GM18511 (cell line): ENCODE measurements at regions not wholly inside any gene's neighbourhood (a gene's known extent, or its start where the extent isn't known, plus 50 kb on each side); places are given as distances from the start of the nearest gene placed in this dataset.
"Not testable (repeated sequence)": the region's sequence is repeated elsewhere in the genome, so short reads cannot be mapped to it uniquely, and the experiment has no call there.

Experiments
- ATAC-seq: cut with Tn5 transposase; IDR thresholded peaks from one replicate; pipeline ENCODE4 v1.9.1; 2021; ENCODE audit warnings: mild to moderate bottlenecking, moderate library complexity; ENCODE audit not compliant: unreplicated experiment

- peak; percentile 83 for ATAC-seq
Observed at GRCh38 chr2:142585785-142586184, 291.7 kb upstream of the KYNU start.

- no peak for ATAC-seq
Observed at GRCh38 chr2:142582317-142582716, 295.1 kb upstream of the KYNU start.

DNA sequence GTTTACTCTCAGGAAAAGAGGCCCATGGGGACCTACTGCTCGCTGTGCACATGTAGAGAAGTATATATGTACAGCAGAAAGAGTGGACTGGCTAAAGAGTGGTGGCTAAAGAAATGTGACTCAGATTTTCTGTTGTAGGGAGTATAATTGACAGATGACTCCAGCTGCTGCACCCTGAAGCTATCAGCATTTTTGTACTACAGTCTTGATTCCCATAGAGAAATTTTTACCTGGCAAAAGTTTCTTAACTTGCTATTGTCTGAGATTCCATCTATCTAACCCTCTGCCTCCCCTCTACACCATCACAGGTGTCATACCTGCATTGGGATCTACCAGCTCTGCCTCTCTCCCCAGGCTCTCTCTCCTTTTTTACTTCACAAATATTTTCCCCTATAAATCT, 296.0 kb upstream of the KYNU start:
- no peak for ATAC-seq

DNA sequence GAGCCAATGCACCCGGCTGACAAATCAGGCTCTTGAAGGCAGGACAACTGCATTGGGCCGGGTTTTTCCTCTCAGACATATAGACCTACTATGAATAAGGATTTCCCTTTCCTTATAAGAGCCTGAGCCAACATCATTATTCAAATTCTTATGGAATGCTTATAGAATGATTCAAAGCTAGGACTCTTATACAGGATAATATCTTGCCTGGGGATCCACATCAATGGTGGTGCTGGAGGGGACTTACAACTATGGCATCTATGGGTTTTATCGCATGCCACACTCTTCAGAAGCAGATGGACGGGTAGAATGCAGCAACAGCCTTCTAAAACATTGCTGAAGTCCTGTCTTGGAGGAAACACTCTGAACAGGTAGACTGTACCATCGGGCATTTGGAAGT, 296.8 kb upstream of the KYNU start:
- ATAC-seq: no peak

DNA sequence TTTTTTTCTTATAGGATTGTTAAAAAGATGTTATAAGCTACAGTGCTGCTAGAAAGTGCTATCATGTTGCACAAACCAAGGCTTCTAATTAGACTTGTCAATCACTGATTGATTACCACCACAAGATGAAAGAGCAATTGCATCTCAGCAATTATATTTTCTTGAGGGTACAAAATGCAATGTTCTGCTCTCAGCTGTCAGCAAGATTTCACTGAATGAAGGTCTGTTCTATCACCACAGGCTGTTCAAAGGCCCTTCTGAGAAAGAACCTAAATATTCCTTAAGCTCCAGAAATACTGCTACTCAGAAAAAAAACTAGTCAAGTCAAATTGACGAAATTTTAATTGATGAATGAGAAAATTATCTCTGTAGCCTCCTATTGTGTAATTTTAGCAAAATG, 301.9 kb upstream of the KYNU start:
- no peak for ATAC-seq

DNA sequence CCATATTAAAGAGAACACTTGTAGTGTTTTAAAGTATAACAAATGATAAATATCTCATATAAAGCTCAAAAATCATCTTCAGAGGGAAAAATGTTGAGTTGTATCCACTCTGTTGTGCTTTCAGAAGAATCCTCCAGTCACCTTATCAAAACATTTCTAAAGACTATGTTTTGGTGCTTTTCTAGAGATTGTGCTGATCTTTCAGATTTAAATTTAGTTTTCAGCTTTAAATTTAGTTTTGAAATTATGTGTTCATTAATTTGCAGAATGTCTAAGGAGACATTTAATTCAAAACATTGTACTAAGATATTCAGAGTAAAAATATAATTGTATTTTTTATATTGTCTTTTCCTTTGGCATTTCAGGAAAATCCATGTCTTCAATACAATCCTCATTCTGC, 303.1 kb upstream of the KYNU start:
- no peak for ATAC-seq

GRCh38 chr2:142572346-142573132, 304.9 kb upstream of the KYNU start:
- no peak for ATAC-seq

- no peak for ATAC-seq
Observed at GRCh38 chr2:142571934-142572333, 305.5 kb upstream of the KYNU start.

GRCh38 chr2:142562900-142563299, 314.6 kb upstream of the KYNU start:
- ATAC-seq: no peak

DNA sequence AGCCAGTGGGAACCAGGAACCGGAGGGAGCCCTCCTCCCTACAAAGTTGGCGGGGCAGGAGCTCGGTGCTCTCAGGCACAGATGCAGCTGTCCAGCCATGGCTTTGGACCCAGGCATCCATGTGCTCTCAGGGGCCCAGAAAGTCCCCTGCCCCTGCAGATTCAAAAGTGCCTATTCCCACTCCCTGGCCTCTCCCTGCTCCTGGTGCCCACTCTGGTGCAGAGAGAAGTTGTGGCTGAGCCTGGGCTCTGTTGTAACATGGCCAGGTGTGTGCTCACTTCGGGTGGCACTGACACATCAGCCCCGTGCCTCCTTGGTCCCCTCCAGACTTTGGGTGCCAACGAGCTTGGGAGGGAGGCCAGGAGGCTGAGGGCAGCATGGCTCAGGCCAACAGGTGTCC, 315.8 kb upstream of the KYNU start:
- no peak for ATAC-seq

GRCh38 chr2:142557391-142557790, 320.1 kb upstream of the KYNU start:
- ATAC-seq: no peak

GRCh38 chr2:142545999-142546398, 331.5 kb upstream of the KYNU start:
- not testable (repeated sequence) for ATAC-seq

- no peak for ATAC-seq
Observed at GRCh38 chr2:142545036-142545435, 332.4 kb upstream of the KYNU start.

GRCh38 chr2:142544173-142544572, 333.3 kb upstream of the KYNU start:
- no peak for ATAC-seq

GRCh38 chr2:142542431-142542910, 335.0 kb upstream of the KYNU start:
- no peak for ATAC-seq

- ATAC-seq: no peak
Observed at GRCh38 chr2:142536966-142537365, 340.5 kb upstream of the KYNU start.

- ATAC-seq: no peak
Observed at GRCh38 chr2:142536492-142536891, 341.0 kb upstream of the KYNU start.

- ATAC-seq: no peak
Observed at GRCh38 chr2:142535311-142535710, 342.2 kb upstream of the KYNU start.

- no peak for ATAC-seq
Observed at GRCh38 chr2:142533177-142533576, 344.3 kb upstream of the KYNU start.

DNA sequence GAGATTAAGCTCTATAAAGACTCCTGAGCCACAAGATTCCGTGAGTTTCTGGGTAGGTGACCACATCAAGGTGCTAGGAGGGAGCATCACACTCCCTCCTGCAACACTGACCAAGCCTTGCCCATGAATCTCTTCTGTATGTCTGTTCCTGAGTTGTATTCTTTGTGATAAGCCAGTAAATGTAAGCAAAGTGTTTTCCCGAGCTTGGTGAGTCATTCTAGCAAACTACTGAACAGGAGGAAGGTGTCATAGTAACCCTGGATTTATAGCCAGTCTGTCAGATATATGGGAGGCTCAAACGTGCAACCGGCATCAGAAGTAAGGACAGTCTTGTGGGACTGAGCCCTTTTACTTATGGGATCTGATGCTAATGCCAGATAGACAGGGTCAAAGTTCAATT, 346.1 kb upstream of the KYNU start:
- ATAC-seq: no peak

DNA sequence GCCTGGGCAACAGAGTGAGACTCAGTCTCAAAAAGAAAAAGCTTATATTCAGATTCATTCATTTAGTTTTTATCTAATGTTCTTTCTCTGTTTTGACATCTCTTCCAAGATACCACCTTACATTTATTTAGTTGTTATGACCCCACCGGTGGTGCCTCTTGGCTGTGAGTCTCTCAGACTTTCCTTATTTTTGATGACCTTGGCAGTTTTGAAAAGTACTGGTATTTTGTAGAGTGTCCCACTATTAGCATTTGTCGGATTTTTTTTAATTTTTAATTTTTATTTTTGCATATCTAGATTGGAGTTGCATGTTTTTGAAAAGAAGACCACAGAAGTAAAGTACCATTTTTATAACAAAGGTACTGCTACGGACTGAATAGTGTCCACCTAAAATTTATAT, 351.7 kb upstream of the KYNU start:
- ATAC-seq: no peak

DNA sequence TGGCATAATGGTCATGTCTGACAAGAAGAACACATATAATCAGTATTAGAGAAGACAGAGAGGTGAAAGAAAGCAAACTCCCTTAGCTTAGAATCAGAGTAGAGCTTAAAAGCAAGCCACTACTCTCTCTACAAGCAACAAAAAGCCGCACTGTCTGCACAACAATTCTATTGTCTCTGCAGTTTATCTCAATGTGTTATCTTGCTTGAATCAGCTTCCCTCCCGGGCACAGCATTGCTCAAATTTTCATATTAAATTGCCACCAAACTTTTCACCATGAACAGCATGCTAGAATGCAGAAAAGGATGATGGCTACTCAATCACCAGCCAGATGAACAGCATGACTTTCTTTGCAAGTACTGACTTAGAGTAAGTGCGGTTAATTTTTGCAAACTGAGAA, 356.0 kb upstream of the KYNU start:
- ATAC-seq: no peak

- no peak for ATAC-seq
Observed at GRCh38 chr2:142515493-142515892, 362.0 kb upstream of the KYNU start.
